Activated CD4-positive, alpha-beta memory T cell treated with anti-CD3 and anti-CD28 coated beads for 36 hours (primary cell): ENCODE measurements at regions not wholly inside any gene's neighbourhood (a gene's known extent, or its start where the extent isn't known, plus 50 kb on each side); places are given as distances from the start of the nearest gene placed in this dataset.
"Not testable (repeated sequence)": the region's sequence is repeated elsewhere in the genome, so short reads cannot be mapped to it uniquely, and the experiment has no call there.

ENCODE experiments used
- CTCF ChIA-PET: fragments of 350-600 bp; sonication (Branson Sonifier 250); formaldehyde crosslinking; loops from one replicate; lab custom pipeline; 2021; ENCODE audit warnings: antibody characterized with exemption, inconsistent platforms; lab: Charles Lee
- POLR2A ChIA-PET: fragments of 350-600 bp; sonication (Branson Sonifier 250); formaldehyde crosslinking; loops from one replicate; lab custom pipeline; 2021; ENCODE audit warnings: antibody characterized with exemption; lab: Charles Lee
- DNase-seq: peaks from one replicate; pipeline ENCODE4 v3.0.0-alpha.2; 2020
- H3K27ac Mint-ChIP-seq: one replicate; pipeline ENCODE4 v1.8.0; 2021; ENCODE audit warnings: mixed read lengths
- H3K27me3 Mint-ChIP-seq: one replicate; pipeline ENCODE4 v1.8.0; 2021; ENCODE audit warnings: mixed read lengths
- H3K36me3 Mint-ChIP-seq: one replicate; pipeline ENCODE4 v1.8.0; 2021; ENCODE audit warnings: mixed read lengths
- H3K4me1 Mint-ChIP-seq: one replicate; pipeline ENCODE4 v1.8.0; 2021; ENCODE audit warnings: low read depth, mixed read lengths
- H3K4me3 Mint-ChIP-seq: one replicate; pipeline ENCODE4 v1.8.0; 2021; ENCODE audit warnings: mild to moderate bottlenecking, mixed read lengths
- H3K9me3 Mint-ChIP-seq: one replicate; pipeline ENCODE4 v1.8.0; 2021; ENCODE audit warnings: mixed read lengths
- intact Hi-C: fragments of 100-400 bp; cut with micrococcal nuclease; formaldehyde crosslinking; loops from one replicate; pipeline ENCODE4 v1.15.1; 2023

DNA sequence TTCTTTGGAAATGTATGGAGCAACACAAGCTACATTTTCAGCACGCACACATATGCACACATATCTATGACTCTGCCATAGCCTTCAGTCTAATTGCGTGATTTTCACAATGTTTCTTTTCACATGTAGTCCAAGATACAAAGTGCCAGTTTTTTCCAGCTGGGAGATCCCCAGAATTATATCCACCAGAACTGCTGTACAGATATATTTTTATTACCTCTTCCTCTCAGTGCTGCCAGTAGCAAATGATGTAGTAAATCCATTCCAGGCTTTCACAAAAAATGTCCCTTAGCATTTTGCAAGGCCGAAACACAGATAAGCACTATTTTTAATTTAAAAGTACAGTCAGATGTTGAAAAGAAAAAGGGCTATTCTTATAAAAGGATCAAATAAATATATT lies 719.8 kb upstream of the SEMA6D start:
- no peaks in the 10 kb centered on the region for H3K36me3 Mint-ChIP-seq
- intact Hi-C loops: no loop called here
- CTCF ChIA-PET: no interaction called here

DNA sequence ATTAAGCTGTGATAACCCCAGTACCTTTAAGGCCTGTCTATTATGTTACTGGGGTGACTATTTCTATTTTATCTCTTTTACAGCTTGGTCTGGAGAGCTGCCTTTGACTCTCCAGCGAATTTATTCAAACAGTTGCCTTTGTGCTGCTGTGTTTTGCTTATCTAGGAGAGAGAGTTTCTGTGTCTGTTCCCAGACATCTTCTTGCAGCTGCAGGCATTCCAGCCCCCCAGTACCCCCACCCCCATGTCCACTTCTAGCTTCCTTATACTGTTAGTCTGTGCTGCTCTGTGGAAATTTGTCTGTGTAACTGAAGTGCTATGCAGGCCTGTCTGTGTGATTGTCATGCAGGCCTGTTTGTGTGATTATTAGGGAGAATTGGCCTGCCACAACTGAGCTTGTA lies 713.7 kb upstream of the SEMA6D start:
- peaks cover 30% of the 10 kb centered on the region for H3K9me3 Mint-ChIP-seq
- H3K4me3 Mint-ChIP-seq: no peak overlapping the region
- CTCF ChIA-PET: interaction anchor here (0.9 kb wide), 1 partner anchor 560 kb away, joined by 3 read pairs; no protein-coding TSS in a partner anchor
- no peaks in the 10 kb centered on the region for H3K4me1 Mint-ChIP-seq
- POLR2A ChIA-PET: no interaction called here
- no peaks in the 10 kb centered on the region for H3K27me3 Mint-ChIP-seq
- H3K36me3 Mint-ChIP-seq: no peaks in the 10 kb centered on the region
- DNase-seq: no peak
- intact Hi-C loops: no loop called here
- no peak overlapping the region for H3K27ac Mint-ChIP-seq

More for the DNA sequence above, 719.8 kb upstream of the SEMA6D start:
- no peak for DNase-seq
- H3K4me3 Mint-ChIP-seq: no peak overlapping the region
- POLR2A ChIA-PET: no interaction called here
- H3K4me1 Mint-ChIP-seq: no peaks in the 10 kb centered on the region
- H3K9me3 Mint-ChIP-seq: peaks cover 43% of the 10 kb centered on the region
- no peaks in the 10 kb centered on the region for H3K27me3 Mint-ChIP-seq
- no peak overlapping the region for H3K27ac Mint-ChIP-seq

DNA sequence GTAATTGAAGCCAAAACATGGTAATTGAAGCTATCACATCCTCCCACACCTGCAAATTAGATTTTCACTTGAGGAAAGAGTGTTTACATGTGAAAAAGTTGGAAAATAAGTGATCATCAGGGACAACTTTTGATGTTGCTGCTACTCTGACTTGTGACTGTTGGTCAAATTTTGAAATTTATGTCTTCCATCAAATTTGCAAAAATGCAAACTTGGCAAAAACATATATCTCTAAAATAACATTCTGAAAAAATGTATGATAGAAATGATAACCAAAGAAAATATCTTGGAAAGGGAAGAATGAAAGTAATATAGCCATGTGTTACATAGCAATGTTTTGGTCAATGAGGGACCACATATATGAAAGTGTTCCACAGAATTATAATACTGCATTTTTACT lies 703.9 kb upstream of the SEMA6D start:
- CTCF ChIA-PET: no interaction called here
- no peaks in the 10 kb centered on the region for H3K4me1 Mint-ChIP-seq
- intact Hi-C loops: no loop called here
- POLR2A ChIA-PET: no interaction called here
- no peaks in the 10 kb centered on the region for H3K27me3 Mint-ChIP-seq
- H3K4me3 Mint-ChIP-seq: no peak overlapping the region
- peaks cover 10% of the 10 kb centered on the region for H3K9me3 Mint-ChIP-seq
- H3K36me3 Mint-ChIP-seq: no peaks in the 10 kb centered on the region
- no peak overlapping the region for H3K27ac Mint-ChIP-seq
- DNase-seq: no peak

DNA sequence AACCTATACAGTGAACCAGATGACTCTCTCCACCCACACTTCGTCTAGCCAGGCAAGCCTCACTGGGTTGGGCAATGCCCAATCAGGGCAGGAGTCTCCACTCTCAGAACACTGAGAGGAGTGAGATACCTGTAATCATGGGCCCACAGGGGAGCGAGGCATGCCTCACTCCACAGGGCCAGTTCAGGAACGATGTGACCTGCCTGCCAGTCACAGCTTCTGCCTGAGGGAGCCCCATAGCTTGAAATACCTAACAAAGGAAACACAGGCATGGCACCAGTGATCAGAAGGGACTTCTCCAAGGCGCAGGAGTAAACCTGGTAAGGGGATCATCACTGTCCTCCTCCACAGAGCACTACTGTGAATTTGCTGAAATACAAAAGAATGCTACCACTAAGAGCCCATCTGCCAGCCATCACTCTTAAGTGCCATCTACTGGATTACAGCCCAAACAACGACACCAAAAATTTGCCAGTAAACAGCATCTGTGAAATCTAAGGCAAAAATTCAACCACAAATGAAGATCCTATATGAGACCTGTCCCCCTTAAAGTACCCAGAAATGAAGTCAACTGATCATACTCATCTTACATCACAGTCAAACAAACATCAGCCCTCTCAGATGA lies 689.9 kb upstream of the SEMA6D start:
- no peaks in the 10 kb centered on the region for H3K4me1 Mint-ChIP-seq
- peaks cover 29% of the 10 kb centered on the region for H3K9me3 Mint-ChIP-seq
- CTCF ChIA-PET: no interaction called here

DNA sequence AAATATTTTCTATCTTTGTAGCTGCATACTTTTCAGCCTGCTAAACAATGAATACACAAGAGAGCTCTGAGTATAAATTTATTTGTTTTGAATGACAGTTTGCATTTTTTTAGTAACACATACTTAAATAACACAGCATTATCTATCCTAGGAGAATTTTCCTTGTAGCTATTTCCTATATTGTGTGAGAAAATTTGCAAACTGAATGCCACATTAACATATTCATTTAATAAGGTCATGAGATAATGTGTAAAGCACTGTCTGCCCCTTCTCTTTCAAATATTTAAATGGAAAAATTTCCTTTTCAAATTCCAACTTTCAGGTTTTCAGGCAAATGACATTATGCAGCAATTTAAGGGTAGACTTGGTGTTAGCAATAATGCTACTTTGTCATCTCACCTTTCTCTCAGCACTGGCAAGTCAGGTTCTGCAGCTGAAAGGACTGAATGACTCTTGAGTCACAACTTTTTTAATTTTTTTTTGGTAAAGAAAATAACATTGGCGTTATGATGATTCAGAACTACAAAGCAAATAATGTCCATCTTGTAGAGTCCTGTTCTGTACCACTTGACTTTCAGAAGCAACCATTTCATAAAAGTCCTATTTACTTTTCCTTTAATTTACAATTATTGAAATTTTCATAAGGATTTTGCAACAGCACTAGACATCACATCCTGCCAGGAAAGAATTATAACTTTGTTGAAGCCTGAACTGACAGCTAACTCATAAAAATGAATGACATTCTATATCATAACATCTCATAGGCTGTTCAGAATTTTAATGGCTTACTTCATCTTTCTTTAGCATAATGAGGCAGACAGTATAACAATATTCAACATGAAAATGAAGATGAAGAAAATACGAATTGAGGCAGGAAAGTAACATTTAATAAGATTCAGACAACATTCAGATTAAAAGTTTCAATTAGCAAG lies 681.6 kb upstream of the SEMA6D start:
- Mint-ChIP-seq H3K4me3 (no peak overlapping the region), H3K27me3 (no peaks in the 10 kb centered on the region), H3K36me3 (no peaks in the 10 kb centered on the region), H3K27ac (no peak overlapping the region), H3K4me1 (no peaks in the 10 kb centered on the region), H3K9me3 (peaks cover 15% of the 10 kb centered on the region)
- CTCF ChIA-PET: no interaction called here
- DNase-seq: no peak
- POLR2A ChIA-PET: no interaction called here
- intact Hi-C loops: no loop called here

More for the DNA sequence above, 689.9 kb upstream of the SEMA6D start:
- Mint-ChIP-seq H3K27ac (no peak overlapping the region), H3K27me3 (no peaks in the 10 kb centered on the region), H3K36me3 (no peaks in the 10 kb centered on the region), H3K4me3 (no peak overlapping the region)
- no peak for DNase-seq
- intact Hi-C loops: no loop called here
- POLR2A ChIA-PET: no interaction called here

DNA sequence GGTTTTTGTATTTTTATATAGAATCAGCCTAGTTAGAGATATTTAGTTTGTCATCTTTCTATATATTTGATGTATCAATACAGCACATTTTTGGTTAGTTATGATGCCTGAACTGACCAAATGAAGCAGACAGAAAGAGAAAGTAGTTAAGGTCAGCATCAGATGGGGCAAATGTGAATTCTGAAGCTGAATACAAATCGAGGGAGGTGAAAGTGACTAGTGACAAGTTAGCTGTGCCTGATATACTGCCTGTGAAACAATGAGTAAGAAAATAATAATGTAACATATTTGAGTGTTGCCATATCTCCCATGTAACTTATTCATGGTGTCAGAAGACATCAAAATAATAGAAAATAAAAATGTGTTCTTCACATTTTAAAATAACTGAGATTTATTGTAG lies 680.3 kb upstream of the SEMA6D start:
- no peaks in the 10 kb centered on the region for H3K27me3 Mint-ChIP-seq
- intact Hi-C loops: no loop called here
- no peak for DNase-seq
- H3K36me3 Mint-ChIP-seq: no peaks in the 10 kb centered on the region
- H3K27ac Mint-ChIP-seq: no peak overlapping the region
- ChIA-PET CTCF (no interaction called here), POLR2A (no interaction called here)
- peaks cover 8% of the 10 kb centered on the region for H3K9me3 Mint-ChIP-seq
- no peaks in the 10 kb centered on the region for H3K4me1 Mint-ChIP-seq
- no peak overlapping the region for H3K4me3 Mint-ChIP-seq

DNA sequence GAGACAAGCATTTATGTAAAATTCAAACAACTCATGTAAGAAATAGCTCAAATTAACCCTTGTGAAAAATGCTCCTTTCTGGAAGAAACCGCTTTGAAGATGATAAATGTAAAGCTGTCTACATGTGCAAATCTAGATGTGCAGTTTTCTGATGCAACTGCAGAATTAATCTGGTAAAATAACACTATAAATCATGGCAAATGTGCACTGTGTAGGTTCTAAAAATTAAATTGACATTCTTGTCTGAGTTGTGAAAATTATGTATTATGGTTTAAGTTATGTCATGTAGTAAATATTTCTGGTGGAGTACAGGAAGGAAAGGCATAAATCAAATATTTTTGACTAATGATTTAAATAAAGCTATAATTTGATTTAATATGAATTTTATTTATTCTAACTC lies 678.1 kb upstream of the SEMA6D start:
- no peak for DNase-seq
- Mint-ChIP-seq H3K36me3 (no peaks in the 10 kb centered on the region), H3K27ac (no peak overlapping the region), H3K4me3 (no peak overlapping the region), H3K27me3 (no peaks in the 10 kb centered on the region), H3K9me3 (no peaks in the 10 kb centered on the region), H3K4me1 (no peaks in the 10 kb centered on the region)
- CTCF ChIA-PET: no interaction called here
- intact Hi-C loops: no loop called here
- POLR2A ChIA-PET: no interaction called here

DNA sequence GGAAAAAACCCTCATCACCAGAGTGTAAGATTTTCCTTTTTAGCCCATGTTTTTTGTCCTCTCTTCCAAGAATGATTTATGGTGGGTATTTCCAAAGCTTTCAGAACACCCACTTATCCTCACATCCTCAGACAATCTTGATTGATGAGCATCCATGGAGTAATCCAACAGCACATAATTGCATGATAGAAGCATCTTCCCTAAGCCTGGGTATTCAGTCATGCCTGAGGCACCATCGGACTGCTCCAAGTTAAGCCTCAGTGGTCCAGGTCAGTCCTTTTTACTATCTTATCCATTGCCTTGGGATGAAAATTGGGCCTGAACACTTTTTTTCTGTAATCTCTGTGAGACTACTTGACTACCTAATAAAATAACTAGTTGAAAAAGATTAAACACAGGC lies 676.0 kb upstream of the SEMA6D start:
- Mint-ChIP-seq H3K4me1 (no peaks in the 10 kb centered on the region), H3K9me3 (peaks cover 2% of the 10 kb centered on the region), H3K4me3 (no peak overlapping the region), H3K36me3 (no peaks in the 10 kb centered on the region), H3K27ac (no peak overlapping the region), H3K27me3 (no peaks in the 10 kb centered on the region)
- intact Hi-C loops: no loop called here
- ChIA-PET POLR2A (no interaction called here), CTCF (no interaction called here)
- no peak for DNase-seq

DNA sequence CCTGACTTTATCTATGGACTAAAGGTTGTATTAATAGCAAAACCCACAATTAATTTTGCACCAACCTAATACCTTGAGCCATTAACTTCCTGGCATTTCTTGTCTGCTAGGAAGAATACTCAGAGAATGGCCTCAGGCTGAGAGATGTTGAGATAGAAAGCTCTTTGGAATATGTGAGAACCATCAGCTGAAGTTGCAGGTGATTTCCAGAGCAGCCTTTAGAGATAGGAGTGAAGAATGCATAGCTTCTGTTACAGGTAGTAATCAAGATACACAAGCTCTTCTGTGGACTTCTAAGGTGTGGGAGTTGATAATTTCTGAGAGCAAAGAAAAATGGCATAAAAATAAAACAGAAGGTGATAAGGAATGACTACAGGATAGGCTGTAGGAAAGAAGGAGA lies 669.3 kb upstream of the SEMA6D start:
- POLR2A ChIA-PET, H3K36me3 Mint-ChIP-seq, CTCF ChIA-PET, H3K27ac Mint-ChIP-seq, H3K27me3 Mint-ChIP-seq, H3K4me3 Mint-ChIP-seq, H3K4me1 Mint-ChIP-seq, DNase-seq, intact Hi-C loops, H3K9me3 Mint-ChIP-seq: not testable (repeated sequence)

DNA sequence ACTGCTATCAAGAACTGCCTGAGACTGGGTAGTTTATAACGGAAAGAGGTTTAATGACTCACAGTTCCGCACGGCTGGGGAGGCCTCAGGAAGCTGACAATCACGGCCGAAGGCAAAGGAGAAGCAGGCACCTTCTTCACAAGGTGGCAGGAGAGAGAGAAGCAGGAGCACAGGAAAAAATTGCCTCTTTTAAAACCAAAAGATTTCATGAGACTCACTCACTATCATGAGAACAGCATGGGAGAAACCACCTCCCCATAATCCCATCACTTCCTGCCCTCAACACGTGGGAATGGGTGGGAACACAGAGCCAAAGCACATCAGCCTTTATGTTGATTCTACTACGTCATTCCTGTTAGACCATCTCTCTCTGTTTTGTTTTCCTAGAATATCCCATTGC lies 650.9 kb upstream of the SEMA6D start:
- no peak for DNase-seq
- no peaks in the 10 kb centered on the region for H3K4me1 Mint-ChIP-seq
- POLR2A ChIA-PET: no interaction called here
- intact Hi-C loops: no loop called here
- no peaks in the 10 kb centered on the region for H3K36me3 Mint-ChIP-seq
- CTCF ChIA-PET: no interaction called here
- H3K27me3 Mint-ChIP-seq: no peaks in the 10 kb centered on the region
- H3K4me3 Mint-ChIP-seq: no peak overlapping the region
- H3K27ac Mint-ChIP-seq: no peak overlapping the region
- H3K9me3 Mint-ChIP-seq: peaks cover 2% of the 10 kb centered on the region

DNA sequence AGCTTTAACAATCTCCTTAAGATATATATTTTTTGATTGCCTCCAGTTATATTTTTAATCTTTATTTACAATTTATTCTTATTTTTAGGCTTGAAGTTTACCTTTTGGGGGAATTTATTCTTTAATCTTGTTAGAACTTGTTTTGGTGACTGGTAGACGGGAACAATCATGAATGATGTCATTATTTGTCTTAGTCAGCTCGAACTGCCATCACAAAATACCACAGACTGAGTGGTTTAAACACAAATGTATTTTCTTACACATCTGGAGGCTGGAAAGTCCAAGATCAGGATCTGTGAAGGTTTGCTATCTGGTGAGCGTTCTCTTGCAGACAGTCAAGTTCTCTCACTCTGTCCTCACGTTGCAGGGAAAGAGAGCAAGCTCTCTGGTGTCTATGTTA lies 639.5 kb upstream of the SEMA6D start:
- H3K9me3 Mint-ChIP-seq, H3K4me3 Mint-ChIP-seq, H3K27me3 Mint-ChIP-seq, H3K27ac Mint-ChIP-seq, H3K4me1 Mint-ChIP-seq, POLR2A ChIA-PET, intact Hi-C loops, CTCF ChIA-PET, H3K36me3 Mint-ChIP-seq, DNase-seq: not testable (repeated sequence)

DNA sequence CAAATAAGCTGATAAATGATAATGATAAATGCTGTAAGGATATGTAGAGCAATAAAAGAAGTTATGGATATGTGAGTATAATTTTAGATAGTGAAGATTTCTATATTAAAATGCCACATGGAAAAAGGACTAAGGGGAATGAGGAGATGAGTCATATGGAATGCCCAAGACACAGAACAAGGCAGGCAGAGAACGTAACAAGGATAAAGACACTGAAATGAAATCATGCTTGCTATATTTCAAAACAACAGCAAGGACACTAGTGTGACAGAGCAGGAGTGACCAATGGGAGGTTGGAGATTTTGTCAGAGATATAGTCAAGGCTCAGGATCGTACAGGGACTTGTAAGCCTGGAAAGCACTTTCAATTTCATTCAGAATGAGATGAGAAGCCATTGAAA lies 621.5 kb upstream of the SEMA6D start:
- peaks cover under 1% of the 10 kb centered on the region for H3K36me3 Mint-ChIP-seq
- intact Hi-C loops: no loop called here
- H3K9me3 Mint-ChIP-seq: peaks cover 9% of the 10 kb centered on the region
- ChIA-PET CTCF (no interaction called here), POLR2A (no interaction called here)
- no peak for DNase-seq
- H3K4me1 Mint-ChIP-seq: no peaks in the 10 kb centered on the region
- H3K27me3 Mint-ChIP-seq: no peaks in the 10 kb centered on the region
- no peak overlapping the region for H3K27ac Mint-ChIP-seq
- no peak overlapping the region for H3K4me3 Mint-ChIP-seq

DNA sequence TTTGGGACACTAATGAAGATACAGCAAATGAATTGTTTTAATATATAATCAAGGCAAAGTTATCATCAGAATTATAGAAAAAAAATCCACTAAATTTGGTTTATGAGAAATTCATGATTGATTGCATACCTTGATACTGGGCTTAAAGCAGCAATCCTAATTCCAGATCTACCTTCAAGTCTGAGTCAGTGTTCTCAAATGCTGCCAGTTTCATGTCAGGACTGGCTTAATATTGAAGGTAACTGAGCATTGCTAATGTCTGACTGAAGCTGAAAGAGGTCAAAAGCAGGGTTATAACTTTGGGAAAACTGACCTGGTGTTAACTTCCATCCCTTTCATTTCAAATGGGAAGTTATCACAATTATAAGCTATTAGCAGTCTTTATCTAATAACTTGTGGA lies 618.8 kb upstream of the SEMA6D start:
- POLR2A ChIA-PET, H3K4me1 Mint-ChIP-seq, DNase-seq, H3K36me3 Mint-ChIP-seq, H3K4me3 Mint-ChIP-seq, H3K9me3 Mint-ChIP-seq, CTCF ChIA-PET, intact Hi-C loops, H3K27me3 Mint-ChIP-seq, H3K27ac Mint-ChIP-seq: not testable (repeated sequence)
